K562 (cell line): ENCODE measurements at regions not wholly inside any gene's neighbourhood (a gene's known extent, or its start where the extent isn't known, plus 50 kb on each side); places are given as distances from the start of the nearest gene placed in this dataset.

ENCODE experiments used
- ATAC-seq: fragments of 200-7000 bp; cut with Tn5 transposase; 3 replicates; pipeline ENCODE4 v1.9.1; 2020; ENCODE audit warnings: moderate library complexity
- BruUV-seq: library from RNA; stranded (reverse); fragments of 400-500 nt; replicated peaks from 2 replicates; lab custom pipeline; 2021; lab: Mats Ljungman, UMichigan
- CTCF ChIA-PET: fragments of 300-600 bp; formaldehyde crosslinking; extraction: SDS; loops from one replicate; lab custom pipeline; 2021; ENCODE audit warnings: low intra/inter-chr PET ratio; lab: Yijun Ruan, JAX
- POLR2A ChIA-PET: fragments of 300-600, 350-650 bp; sonication (Branson Sonifier 250); formaldehyde crosslinking; extraction: SDS; loops from one replicate; lab custom pipeline; 2021; ENCODE audit warnings: antibody characterized with exemption, inconsistent platforms; lab: Yijun Ruan, JAX
- DNase-seq, 4 experiments: peaks; one replicate each; pipeline versions ENCODE4 v3.0.0 to v3.0.0-alpha.2; 2011 to 2018; ENCODE audit warnings: low spot score in 3 of 4, mixed read lengths in 3 of 4; ENCODE audit errors: extremely low read depth in 1 of 4
- FAIRE-seq: peaks from 2 replicates; lab custom pipeline; 2011; peaks lifted over from hg19 to GRCh38; lab: Jason Lieb, UNC
- H2AFZ ChIP-seq: 2 replicates; pipeline ENCODE4 v1.6.0; 2011; ENCODE audit warnings: low read depth, low read length, control low read depth, inconsistent platforms
- H3K27ac ChIP-seq: fragments of 200-600 bp; 3 replicates; pipeline ENCODE4 v1.8.0; 2011; ENCODE audit warnings: low read depth, mild to moderate bottlenecking, control low read depth, inconsistent platforms, low read length, moderate library complexity, mixed read lengths; ENCODE audit errors: extremely low read depth
- H3K27me3 ChIP-seq, 2 experiments: fragments of 300-600 bp in 1 of 2; 2 replicates in 1 of 2; 3 replicates in 1 of 2; pipeline versions ENCODE4 v1.6.0 to v1.8.0; 2011; ENCODE audit warnings: inconsistent platforms in 2 of 2, low read length in 2 of 2, mild to moderate bottlenecking in 1 of 2, mixed read lengths in 1 of 2, moderate library complexity in 1 of 2; ENCODE audit not compliant: control insufficient read depth in 2 of 2, insufficient read depth in 2 of 2
- H3K36me3 ChIP-seq: fragments of 300-600 bp; 3 replicates; pipeline ENCODE4 v1.8.0; 2011; ENCODE audit warnings: mild to moderate bottlenecking, low read length, inconsistent platforms; ENCODE audit not compliant: control insufficient read depth, insufficient read depth
- H3K4me1 ChIP-seq, 2 experiments: fragments of 200-600 bp in 1 of 2; replicated peaks in 1 of 2; 2 replicates in 1 of 2; 3 replicates in 1 of 2; pipeline versions ENCODE4 v1.5.1 to v1.8.0; 2011; ENCODE audit warnings: inconsistent platforms in 2 of 2, low read length in 2 of 2, mild to moderate bottlenecking in 1 of 2, mixed read lengths in 1 of 2, moderate library complexity in 1 of 2; ENCODE audit not compliant: control insufficient read depth in 2 of 2, insufficient read depth in 2 of 2
- H3K4me2 ChIP-seq: 2 replicates; pipeline ENCODE4 v1.6.1; 2011; ENCODE audit warnings: low read length, control low read depth, inconsistent platforms, mixed read lengths; ENCODE audit not compliant: insufficient read depth
- H3K4me3 ChIP-seq: fragments of 200-600 bp; sonication (generic), shearing (Covaris generic); 2 replicates; pipeline ENCODE4 v1.5.1; 2016; ENCODE audit warnings: control low read depth, inconsistent platforms
- H3K79me2 ChIP-seq: fragments of 200-600 bp; 3 replicates; pipeline ENCODE4 v1.8.0; 2011; ENCODE audit warnings: low read length, inconsistent platforms; ENCODE audit not compliant: control insufficient read depth, insufficient read depth
- H3K9ac ChIP-seq, 2 experiments: 2 replicates each; pipeline versions ENCODE4 v1.6.0 to v1.6.1; 2011; ENCODE audit warnings: low read depth in 2 of 2, low read length in 2 of 2, control low read depth in 1 of 2, inconsistent platforms in 1 of 2, mild to moderate bottlenecking in 1 of 2, mixed read lengths in 1 of 2; ENCODE audit not compliant: insufficient read depth in 1 of 2
- H3K9me1 ChIP-seq: one replicate; pipeline ENCODE4 v1.6.0; 2011; ENCODE audit warnings: inconsistent platforms, mild to moderate bottlenecking, low read length, moderate library complexity; ENCODE audit not compliant: control insufficient read depth, insufficient read depth
- H3K9me3 ChIP-seq: replicated peaks from 2 replicates; pipeline ENCODE4 v1.5.1; 2011; ENCODE audit warnings: low read depth, low read length, inconsistent platforms; ENCODE audit not compliant: control insufficient read depth, insufficient read depth
- H4K20me1 ChIP-seq: replicated peaks from 2 replicates; pipeline ENCODE4 v1.6.1; 2011; ENCODE audit warnings: low read length, inconsistent platforms, mixed read lengths; ENCODE audit not compliant: control insufficient read depth, insufficient read depth
- ELF4 ChIP-seq: fragments of 450-650 bp; formaldehyde crosslinking; IDR thresholded peaks from 2 replicates; pipeline ENCODE4 v1.4.0; 2022; ENCODE audit warnings: missing genetic modification characterization
- HDAC6 ChIP-seq: IDR thresholded peaks from 2 replicates; pipeline ENCODE4 v1.6.1; 2012; ENCODE audit warnings: low read depth, mild to moderate bottlenecking, control low read depth, inconsistent platforms, low read length, moderate library complexity
- JUNB ChIP-seq: fragments of 450-650 bp; formaldehyde crosslinking; conservative IDR thresholded peaks from 2 replicates; pipeline ENCODE4 v1.4.0; 2020; ENCODE audit warnings: mild to moderate bottlenecking
- KLF1 ChIP-seq: fragments of 450-650 bp; IDR thresholded peaks from 2 replicates; pipeline ENCODE4 v1.6.1; 2016; ENCODE audit warnings: missing genetic modification characterization, missing compliant biosample characterization
- PHB2 ChIP-seq: fragments of 450-650 bp; IDR thresholded peaks from 2 replicates; pipeline ENCODE4 v1.6.1; 2017; ENCODE audit warnings: low read depth
- RBBP5 ChIP-seq: fragments of 200-600 bp; sonication (generic); IDR thresholded peaks from 2 replicates; pipeline ENCODE4 v1.6.1; 2012; ENCODE audit warnings: borderline replicate concordance, mild to moderate bottlenecking, low read length, control low read depth, inconsistent platforms; ENCODE audit not compliant: insufficient read depth, poor library complexity, severe bottlenecking
- RBM17 ChIP-seq: fragments of 200-400 bp; formaldehyde crosslinking; IDR thresholded peaks from 2 replicates; pipeline ENCODE4 v1.6.1; 2017; ENCODE audit warnings: low read depth, mild to moderate bottlenecking, low read length, borderline replicate concordance
- SPI1 ChIP-seq: IDR thresholded peaks from 2 replicates; pipeline ENCODE4 v1.6.1; 2011; ENCODE audit warnings: low read depth, low read length, control low read depth, borderline replicate concordance
- ZNF174 ChIP-seq: fragments of 250-450 bp; sonication (Bioruptor Pico); IDR thresholded peaks from 2 replicates; pipeline ENCODE4 v1.4.0; 2020; ENCODE audit warnings: mild to moderate bottlenecking
- WGBS: fragments of 100-300 bp; shearing (Covaris generic); methylation state at CpG from one replicate; pipeline ENCODE4 v1.1.6; 2016; ENCODE audit warnings: low coverage, mixed read lengths; ENCODE audit not compliant: insufficient coverage; ENCODE audit errors: missing lambda C conversion rate; 5-methylcytosine and 5-hydroxymethylcytosine counted together
- in situ Hi-C: fragments of 300-500 bp; cut with MboI; formaldehyde crosslinking; loops from 4 replicates; pipeline ENCODE4 v1.15.0; 2018; ENCODE audit warnings: inconsistent platforms, mixed read lengths
- intact Hi-C: fragments of 100-400 bp; cut with micrococcal nuclease; formaldehyde crosslinking; loops from 2 replicates; pipeline ENCODE4 v1.14.2; 2022
- TF ChIP-seq, protein P1 (sequence below): sonication (generic); IDR thresholded peaks from 2 replicates; pipeline ENCODE4 v1.6.1; 2016
- TF ChIP-seq, protein P2 (sequence below): sonication (generic); formaldehyde crosslinking; IDR thresholded peaks from 2 replicates; pipeline ENCODE4 v1.8.0; 2022; ENCODE audit warnings: mild to moderate bottlenecking, missing genetic modification reagents
- TF ChIP-seq, protein P3 (sequence below), 2 experiments: IDR thresholded peaks; 2 replicates each; pipeline ENCODE4 v1.6.1; 2012; ENCODE audit warnings: improper control_type of control experiment in 2 of 2, low read depth in 2 of 2, low read length in 2 of 2, borderline replicate concordance in 1 of 2

DNA sequence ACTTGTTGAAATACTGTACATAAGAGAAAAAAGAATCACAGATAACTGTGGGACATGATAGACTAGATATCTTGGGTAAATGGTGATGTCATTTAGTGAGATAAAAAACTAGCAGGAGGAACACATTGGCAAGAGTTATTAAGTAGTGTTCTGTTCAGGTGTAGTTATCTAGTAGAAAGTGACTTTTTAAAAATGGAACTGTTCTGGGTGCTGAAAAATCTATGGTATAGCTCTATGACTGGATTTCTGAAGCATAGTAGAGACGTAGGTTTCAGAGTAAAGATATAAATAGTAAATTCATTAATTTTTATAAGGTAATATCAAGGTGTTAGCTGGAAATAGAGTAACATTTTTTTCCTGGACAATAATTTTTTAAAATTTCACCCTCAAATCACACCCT is 225.1 kb upstream of the UGT8 start:
- CTCF ChIA-PET: no interaction called here
- H4K20me1 ChIP-seq: no peaks in the 10 kb centered on the region
- no peak overlapping the region for H3K9ac ChIP-seq
- no peaks in the 10 kb centered on the region for H3K79me2 ChIP-seq
- no peaks in the 10 kb centered on the region for H3K4me1 ChIP-seq
- H2AFZ ChIP-seq: no peak overlapping the region
- H3K27me3 ChIP-seq: no peaks in the 10 kb centered on the region
- no peak overlapping the region for H3K4me2 ChIP-seq
- H3K36me3 ChIP-seq: no peaks in the 10 kb centered on the region
- H3K9me1 ChIP-seq: no peaks in the 10 kb centered on the region
- DNase-seq (no peak), ATAC-seq (no peak), FAIRE-seq (no peak)
- intact Hi-C loops: loop anchor here (10.0 kb wide), 1 partner anchor 139 kb away; no protein-coding TSS in a partner anchor
- POLR2A ChIA-PET: no interaction called here
- no peak overlapping the region for H3K27ac ChIP-seq
- in situ Hi-C loops: no loop called here
- H3K9me3 ChIP-seq: no peaks in the 10 kb centered on the region
- H3K4me3 ChIP-seq: no peak overlapping the region
- TF ChIP-seq, protein P1, sequence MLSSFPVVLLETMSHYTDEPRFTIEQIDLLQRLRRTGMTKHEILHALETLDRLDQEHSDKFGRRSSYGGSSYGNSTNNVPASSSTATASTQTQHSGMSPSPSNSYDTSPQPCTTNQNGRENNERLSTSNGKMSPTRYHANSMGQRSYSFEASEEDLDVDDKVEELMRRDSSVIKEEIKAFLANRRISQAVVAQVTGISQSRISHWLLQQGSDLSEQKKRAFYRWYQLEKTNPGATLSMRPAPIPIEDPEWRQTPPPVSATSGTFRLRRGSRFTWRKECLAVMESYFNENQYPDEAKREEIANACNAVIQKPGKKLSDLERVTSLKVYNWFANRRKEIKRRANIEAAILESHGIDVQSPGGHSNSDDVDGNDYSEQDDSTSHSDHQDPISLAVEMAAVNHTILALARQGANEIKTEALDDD: no peak
- TF ChIP-seq SPI1 (no peak), PHB2 (no peak), ELF4 (CRISPR knock-in tag) (no peak)
- WGBS: 0% methylated on average over 1 of the region's 1 CpG
- no TSS peak for BruUV-seq

DNA sequence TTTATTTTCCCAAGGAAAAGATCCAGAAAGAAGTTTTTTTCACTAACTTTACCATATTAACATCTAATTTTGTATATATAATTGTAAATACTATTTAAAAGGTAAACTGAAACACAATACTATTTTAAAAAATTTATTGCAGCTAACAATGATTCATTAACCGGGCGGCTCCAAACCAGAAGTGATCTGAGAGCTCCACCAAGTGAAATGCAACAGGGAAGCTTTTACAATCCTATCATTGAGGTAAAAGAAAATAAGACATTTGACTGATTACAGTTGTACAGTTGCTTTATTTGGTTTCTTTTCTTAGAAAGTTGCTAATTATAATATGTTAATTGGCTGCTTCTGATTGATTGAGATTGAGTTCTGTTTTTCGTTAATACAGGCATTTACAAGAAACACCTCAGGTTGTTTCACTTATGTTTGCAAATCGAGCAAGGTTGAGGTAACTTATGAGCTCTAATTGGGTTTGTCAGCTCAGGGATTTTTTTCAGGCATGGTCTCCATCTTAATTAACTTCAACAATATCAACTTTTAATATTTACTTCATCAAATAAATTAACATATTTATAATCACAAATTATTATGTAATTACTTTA is 220.2 kb upstream of the UGT8 start:
- Histone ChIP-seq H3K27me3 (no peaks in the 10 kb centered on the region), H3K36me3 (no peaks in the 10 kb centered on the region), H3K4me3 (no peak overlapping the region), H4K20me1 (no peaks in the 10 kb centered on the region), H3K27ac (no peak overlapping the region), H3K4me2 (no peak overlapping the region), H3K9me1 (no peaks in the 10 kb centered on the region), H3K9me3 (no peaks in the 10 kb centered on the region), H3K79me2 (no peaks in the 10 kb centered on the region), H3K9ac (no peak overlapping the region), H3K4me1 (no peaks in the 10 kb centered on the region), H2AFZ (no peak overlapping the region)
- no TSS peak for BruUV-seq
- ATAC-seq (no peak), FAIRE-seq (no peak), DNase-seq (no peak)
- intact Hi-C loops: loop anchor here (10.0 kb wide), 1 partner anchor 144 kb away; no protein-coding TSS in a partner anchor
- in situ Hi-C loops: loop anchor here (25.0 kb wide), 1 partner anchor 966 kb away; no protein-coding TSS in a partner anchor
- ChIA-PET CTCF (interaction anchor here (0.7 kb wide), 1 partner anchor 60 kb away, joined by 3 read pairs; no protein-coding TSS in a partner anchor), POLR2A (no interaction called here)
- 0% methylated on average over 4 of the region's 4 CpGs for WGBS
- TF ChIP-seq, protein P2, sequence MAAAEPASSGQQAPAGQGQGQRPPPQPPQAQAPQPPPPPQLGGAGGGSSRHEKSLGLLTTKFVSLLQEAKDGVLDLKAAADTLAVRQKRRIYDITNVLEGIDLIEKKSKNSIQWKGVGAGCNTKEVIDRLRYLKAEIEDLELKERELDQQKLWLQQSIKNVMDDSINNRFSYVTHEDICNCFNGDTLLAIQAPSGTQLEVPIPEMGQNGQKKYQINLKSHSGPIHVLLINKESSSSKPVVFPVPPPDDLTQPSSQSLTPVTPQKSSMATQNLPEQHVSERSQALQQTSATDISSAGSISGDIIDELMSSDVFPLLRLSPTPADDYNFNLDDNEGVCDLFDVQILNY (CRISPR knock-in tag): no peak
- TF ChIP-seq, protein P3, sequence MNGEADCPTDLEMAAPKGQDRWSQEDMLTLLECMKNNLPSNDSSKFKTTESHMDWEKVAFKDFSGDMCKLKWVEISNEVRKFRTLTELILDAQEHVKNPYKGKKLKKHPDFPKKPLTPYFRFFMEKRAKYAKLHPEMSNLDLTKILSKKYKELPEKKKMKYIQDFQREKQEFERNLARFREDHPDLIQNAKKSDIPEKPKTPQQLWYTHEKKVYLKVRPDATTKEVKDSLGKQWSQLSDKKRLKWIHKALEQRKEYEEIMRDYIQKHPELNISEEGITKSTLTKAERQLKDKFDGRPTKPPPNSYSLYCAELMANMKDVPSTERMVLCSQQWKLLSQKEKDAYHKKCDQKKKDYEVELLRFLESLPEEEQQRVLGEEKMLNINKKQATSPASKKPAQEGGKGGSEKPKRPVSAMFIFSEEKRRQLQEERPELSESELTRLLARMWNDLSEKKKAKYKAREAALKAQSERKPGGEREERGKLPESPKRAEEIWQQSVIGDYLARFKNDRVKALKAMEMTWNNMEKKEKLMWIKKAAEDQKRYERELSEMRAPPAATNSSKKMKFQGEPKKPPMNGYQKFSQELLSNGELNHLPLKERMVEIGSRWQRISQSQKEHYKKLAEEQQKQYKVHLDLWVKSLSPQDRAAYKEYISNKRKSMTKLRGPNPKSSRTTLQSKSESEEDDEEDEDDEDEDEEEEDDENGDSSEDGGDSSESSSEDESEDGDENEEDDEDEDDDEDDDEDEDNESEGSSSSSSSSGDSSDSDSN (IDR thresholded peaks at IDR 0.05; ENCODE audit: borderline replicate concordance in 1 of 2, low read depth in 2 of 2, low read length in 2 of 2): no peak
- TF ChIP-seq RBM17 (no peak), JUNB (CRISPR knock-in tag) (no peak), RBBP5 (no peak), ZNF174 (CRISPR knock-in tag) (no peak), KLF1 (tag) (no peak), HDAC6 (no peak)
